Hepatocyte (in vitro differentiated cells): ENCODE measurements at regions not wholly inside any gene's neighbourhood (a gene's known extent, or its start where the extent isn't known, plus 50 kb on each side); places are given as distances from the start of the nearest gene placed in this dataset.
"Not testable (repeated sequence)": the region's sequence is repeated elsewhere in the genome, so short reads cannot be mapped to it uniquely, and the experiment has no call there.

ENCODE experiments used
- DNase-seq: peaks from one replicate; pipeline ENCODE4 v3.0.0-alpha.2; 2016; ENCODE audit warnings: low spot score
- H2AFZ ChIP-seq: fragments of 200-600 bp; sonication (generic); 2 replicates; pipeline ENCODE4 v1.6.0; 2016; ENCODE audit warnings: antibody characterized with exemption, mild to moderate bottlenecking
- H3K27ac ChIP-seq: fragments of 200-600 bp; sonication (generic); 2 replicates; pipeline ENCODE4 v1.5.1; 2016; ENCODE audit warnings: mild to moderate bottlenecking
- H3K27me3 ChIP-seq: fragments of 200-600 bp; sonication (generic); 2 replicates; pipeline ENCODE4 v1.6.1; 2016
- H3K36me3 ChIP-seq: fragments of 200-600 bp; sonication (generic); replicated peaks from 2 replicates; pipeline ENCODE4 v1.5.1; 2016; ENCODE audit warnings: low read depth; ENCODE audit not compliant: insufficient read depth
- H3K4me1 ChIP-seq: fragments of 200-600 bp; sonication (generic); 2 replicates; pipeline ENCODE4 v1.5.1; 2016; ENCODE audit warnings: mild to moderate bottlenecking, moderate library complexity; ENCODE audit not compliant: insufficient read depth
- H3K4me2 ChIP-seq: fragments of 200-600 bp; sonication (generic); 2 replicates; pipeline ENCODE4 v1.6.0; 2016
- H3K4me3 ChIP-seq: fragments of 200-600 bp; sonication (generic); 2 replicates; pipeline ENCODE4 v1.5.1; 2016; ENCODE audit warnings: mild to moderate bottlenecking
- H3K79me2 ChIP-seq: fragments of 200-600 bp; sonication (generic); 2 replicates; pipeline ENCODE4 v1.6.0; 2017; ENCODE audit warnings: mild to moderate bottlenecking
- H3K9me2 ChIP-seq: fragments of 200-600 bp; sonication (generic); replicated peaks from 2 replicates; pipeline ENCODE4 v1.6.0; 2017; ENCODE audit warnings: mild to moderate bottlenecking; ENCODE audit not compliant: insufficient read depth
- H3K9me3 ChIP-seq: fragments of 200-600 bp; sonication (generic); 2 replicates; pipeline ENCODE4 v1.5.1; 2016; ENCODE audit warnings: low read depth, mild to moderate bottlenecking
- H4K20me1 ChIP-seq: fragments of 200-600 bp; sonication (generic); 2 replicates; pipeline ENCODE4 v1.6.0; 2016; ENCODE audit warnings: mild to moderate bottlenecking; ENCODE audit not compliant: insufficient read depth, poor library complexity, severe bottlenecking
- EZH2 ChIP-seq: fragments of 200-600 bp; sonication (generic); IDR thresholded peaks from 2 replicates; pipeline ENCODE4 v1.6.1; 2016; ENCODE audit warnings: antibody characterized with exemption, mild to moderate bottlenecking, borderline replicate concordance
- EZH2phosphoT487 ChIP-seq: fragments of 200-600 bp; sonication (generic); IDR thresholded peaks from one replicate; pipeline ENCODE4 v1.6.1; 2018; ENCODE audit warnings: antibody characterized with exemption, mild to moderate bottlenecking, low read depth, moderate library complexity; ENCODE audit not compliant: unreplicated experiment, severe bottlenecking
- WGBS: methylation state at CpG from one replicate; pipeline ENCODE4 v1.1.6; 2016; ENCODE audit warnings: low lambda C conversion rate; ENCODE audit errors: missing lambda C conversion rate; 5-methylcytosine and 5-hydroxymethylcytosine counted together
- TF ChIP-seq, protein P1 (sequence below): fragments of 200-600 bp; sonication (generic); IDR thresholded peaks from 2 replicates; pipeline ENCODE4 v1.5.1; 2016; ENCODE audit warnings: antibody characterized with exemption, mild to moderate bottlenecking; ENCODE audit not compliant: poor library complexity

DNA sequence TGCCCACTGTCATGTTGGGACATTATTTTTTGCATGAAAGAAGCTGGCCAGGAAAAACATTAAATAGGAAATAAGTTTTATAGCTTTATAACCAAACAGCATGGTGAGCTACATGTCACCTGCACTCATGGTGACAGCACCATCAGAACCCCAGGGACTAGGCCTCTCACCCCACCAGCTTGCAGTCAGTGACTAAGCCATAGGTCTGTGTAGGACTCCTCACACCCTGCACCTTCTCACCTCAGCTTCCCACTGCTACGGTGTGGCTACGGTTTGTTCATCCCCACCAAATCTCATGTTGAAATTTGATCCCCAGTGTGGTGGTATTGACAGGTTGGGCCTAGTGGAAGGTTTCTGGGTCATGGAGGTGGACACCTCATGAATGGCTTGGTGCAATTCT, 161.3 kb upstream of the VIPR2 start:
- no peak overlapping the region for H2AFZ ChIP-seq
- peaks cover 9% of the 10 kb centered on the region for H3K4me1 ChIP-seq
- H3K9me2 ChIP-seq, result no peaks in the 10 kb centered on the region
- no peak overlapping the region for H3K4me3 ChIP-seq
- no peaks in the 10 kb centered on the region for H3K79me2 ChIP-seq
- H4K20me1 ChIP-seq, result no peaks in the 10 kb centered on the region
- TF ChIP-seq EZH2, result no peak
- no peak for DNase-seq
- no peaks in the 10 kb centered on the region for H3K36me3 ChIP-seq
- no peaks in the 10 kb centered on the region for H3K9me3 ChIP-seq
- no peak overlapping the region for H3K27ac ChIP-seq
- H3K27me3 ChIP-seq, result no peaks in the 10 kb centered on the region
- WGBS, result 69% methylated on average over 2 of the region's 2 CpGs
- H3K4me2 ChIP-seq, result no peak overlapping the region

DNA sequence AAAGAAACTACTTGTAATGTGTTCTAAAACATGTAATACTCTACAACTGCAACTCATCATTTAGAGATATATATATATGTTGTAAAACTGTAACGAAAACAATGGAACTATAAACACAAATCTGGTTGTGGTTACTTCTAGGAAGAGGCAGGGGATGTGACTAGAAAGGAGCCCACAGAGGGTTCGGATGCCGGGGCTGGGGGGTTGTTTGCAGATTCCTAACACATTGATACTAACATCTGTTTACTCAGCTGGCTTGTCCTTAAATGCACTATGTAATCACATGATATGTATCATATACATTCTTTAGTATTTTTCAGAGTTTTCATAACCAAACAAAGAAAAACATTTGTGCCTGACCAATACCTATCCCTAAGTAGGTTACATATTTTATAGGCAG, 160.5 kb upstream of the VIPR2 start:
- H3K4me3 ChIP-seq, H3K9me2 ChIP-seq, H3K4me1 ChIP-seq, H3K36me3 ChIP-seq, H3K9me3 ChIP-seq, H2AFZ ChIP-seq, H3K4me2 ChIP-seq, DNase-seq, H4K20me1 ChIP-seq, H3K27me3 ChIP-seq, H3K27ac ChIP-seq, H3K79me2 ChIP-seq: not testable (repeated sequence)
- 38% methylated on average over 3 of the region's 3 CpGs for WGBS

DNA sequence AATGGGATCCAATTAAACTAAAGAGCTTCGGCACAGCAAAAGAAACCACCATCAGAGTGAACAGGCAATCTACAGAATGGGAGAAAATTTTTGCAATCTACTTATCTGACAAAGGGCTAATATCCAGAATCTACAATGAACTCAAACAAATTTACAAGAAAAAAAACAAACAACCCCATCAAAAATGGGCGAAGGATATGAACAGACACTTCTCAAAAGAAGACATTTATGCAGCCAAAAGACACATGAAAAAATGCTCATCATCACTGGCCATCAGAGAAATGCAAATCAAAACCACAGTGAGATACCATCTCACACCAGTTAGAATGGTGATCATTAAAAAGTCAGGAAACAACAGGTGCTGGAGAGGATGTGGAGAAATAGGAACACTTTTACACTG, 158.8 kb upstream of the VIPR2 start:
- not testable (repeated sequence) for H3K9me2 ChIP-seq, H3K79me2 ChIP-seq, H3K4me3 ChIP-seq, H3K4me1 ChIP-seq, H3K36me3 ChIP-seq, H4K20me1 ChIP-seq, H3K9me3 ChIP-seq, H2AFZ ChIP-seq, H3K4me2 ChIP-seq, H3K27me3 ChIP-seq, H3K27ac ChIP-seq, DNase-seq
- WGBS, result 86% methylated on average over 2 of the region's 2 CpGs

DNA sequence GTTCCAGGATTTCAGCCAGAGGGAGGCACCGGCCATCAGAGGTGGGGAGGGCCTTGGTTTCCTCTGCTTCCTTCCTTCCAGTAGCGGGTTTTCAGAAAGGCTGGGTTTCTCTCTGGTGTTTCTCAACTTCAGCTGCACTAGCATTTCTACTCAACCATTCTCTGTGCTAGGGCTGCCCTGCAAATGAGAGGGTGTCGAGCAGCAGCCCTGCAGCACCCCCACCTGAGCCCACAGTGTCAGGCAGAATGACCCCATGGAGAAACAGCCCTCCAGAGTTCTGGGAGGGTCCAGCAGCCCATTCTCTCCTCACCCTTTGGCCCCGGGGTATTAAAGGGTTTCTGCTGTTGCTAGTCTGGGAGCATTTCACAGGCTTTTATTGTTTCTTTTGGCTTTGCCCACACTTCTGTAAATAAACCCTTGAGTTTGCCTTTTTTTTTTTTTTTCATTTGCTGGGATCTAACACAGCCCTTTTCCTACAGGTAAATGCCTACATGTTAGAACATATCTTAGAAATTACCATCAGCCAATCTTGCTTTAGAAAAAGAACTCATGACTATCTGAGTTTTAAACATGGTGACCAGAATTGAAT, 151.5 kb upstream of the VIPR2 start:
- H3K9me2 ChIP-seq, result no peaks in the 10 kb centered on the region
- DNase-seq, result no peak
- H3K4me3 ChIP-seq, result no peak overlapping the region
- no peaks in the 10 kb centered on the region for H3K36me3 ChIP-seq
- TF ChIP-seq EZH2phosphoT487 (no peak), EZH2 (no peak)
- TF ChIP-seq, protein P1, sequence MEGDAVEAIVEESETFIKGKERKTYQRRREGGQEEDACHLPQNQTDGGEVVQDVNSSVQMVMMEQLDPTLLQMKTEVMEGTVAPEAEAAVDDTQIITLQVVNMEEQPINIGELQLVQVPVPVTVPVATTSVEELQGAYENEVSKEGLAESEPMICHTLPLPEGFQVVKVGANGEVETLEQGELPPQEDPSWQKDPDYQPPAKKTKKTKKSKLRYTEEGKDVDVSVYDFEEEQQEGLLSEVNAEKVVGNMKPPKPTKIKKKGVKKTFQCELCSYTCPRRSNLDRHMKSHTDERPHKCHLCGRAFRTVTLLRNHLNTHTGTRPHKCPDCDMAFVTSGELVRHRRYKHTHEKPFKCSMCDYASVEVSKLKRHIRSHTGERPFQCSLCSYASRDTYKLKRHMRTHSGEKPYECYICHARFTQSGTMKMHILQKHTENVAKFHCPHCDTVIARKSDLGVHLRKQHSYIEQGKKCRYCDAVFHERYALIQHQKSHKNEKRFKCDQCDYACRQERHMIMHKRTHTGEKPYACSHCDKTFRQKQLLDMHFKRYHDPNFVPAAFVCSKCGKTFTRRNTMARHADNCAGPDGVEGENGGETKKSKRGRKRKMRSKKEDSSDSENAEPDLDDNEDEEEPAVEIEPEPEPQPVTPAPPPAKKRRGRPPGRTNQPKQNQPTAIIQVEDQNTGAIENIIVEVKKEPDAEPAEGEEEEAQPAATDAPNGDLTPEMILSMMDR, result no peak
- no peaks in the 10 kb centered on the region for H3K27me3 ChIP-seq
- H3K4me1 ChIP-seq, result no peaks in the 10 kb centered on the region
- no peak overlapping the region for H3K4me2 ChIP-seq
- 47% methylated on average over 4 of the region's 4 CpGs for WGBS
- H2AFZ ChIP-seq, result no peak overlapping the region
- H3K27ac ChIP-seq, result no peak overlapping the region
- no peaks in the 10 kb centered on the region for H4K20me1 ChIP-seq
- no peaks in the 10 kb centered on the region for H3K79me2 ChIP-seq
- no peaks in the 10 kb centered on the region for H3K9me3 ChIP-seq

DNA sequence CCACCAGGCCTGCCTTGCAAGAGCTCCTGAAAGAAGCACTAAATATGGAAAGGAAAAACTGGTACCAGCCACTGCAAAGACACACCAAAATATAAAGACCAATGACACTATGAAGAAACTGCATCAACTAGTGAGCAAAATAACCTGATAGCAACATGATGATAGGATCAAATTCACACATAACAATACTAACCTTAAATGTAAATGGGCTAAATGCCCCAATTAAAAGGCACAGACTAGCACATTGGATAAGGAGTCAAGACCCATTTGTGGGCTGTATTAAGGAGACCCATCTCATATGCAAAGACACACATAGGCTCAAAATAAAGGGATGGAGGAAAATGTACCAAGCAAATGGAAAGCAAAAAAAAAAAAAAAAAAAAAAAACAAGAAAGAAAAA, 141.8 kb upstream of the VIPR2 start:
- not testable (repeated sequence) for H3K4me2 ChIP-seq, H3K79me2 ChIP-seq, H3K36me3 ChIP-seq, H3K27me3 ChIP-seq, H4K20me1 ChIP-seq, H3K27ac ChIP-seq, H3K9me3 ChIP-seq, DNase-seq, H3K4me3 ChIP-seq, H2AFZ ChIP-seq, H3K9me2 ChIP-seq, H3K4me1 ChIP-seq

DNA sequence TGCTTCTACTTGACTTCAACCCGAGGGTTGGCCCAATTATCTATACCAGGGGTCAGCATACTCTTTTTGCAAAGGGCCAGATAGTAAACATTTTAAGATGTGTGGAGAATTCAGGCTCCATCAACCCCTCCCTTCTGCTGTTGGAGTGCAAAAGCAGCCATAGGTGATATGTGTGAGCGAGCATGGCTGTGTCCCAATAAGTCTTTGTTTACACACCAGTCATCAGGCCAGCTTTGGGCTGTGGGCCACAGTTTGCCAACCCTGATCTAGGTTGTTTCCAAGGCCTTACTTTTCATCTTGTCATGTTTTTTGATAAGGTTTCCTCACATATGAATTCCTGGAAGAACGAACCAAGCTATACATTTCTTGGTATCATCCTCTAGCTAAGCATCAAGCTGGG, 136.9 kb upstream of the VIPR2 start:
- no peak for DNase-seq
- no peaks in the 10 kb centered on the region for H3K36me3 ChIP-seq
- H3K9me2 ChIP-seq, result no peaks in the 10 kb centered on the region
- no peaks in the 10 kb centered on the region for H4K20me1 ChIP-seq
- H3K27me3 ChIP-seq, result no peaks in the 10 kb centered on the region
- no peaks in the 10 kb centered on the region for H3K79me2 ChIP-seq
- H3K4me2 ChIP-seq, result no peak overlapping the region
- WGBS, result 67% methylated on average over 3 of the region's 3 CpGs
- no peaks in the 10 kb centered on the region for H3K4me1 ChIP-seq
- no peak overlapping the region for H3K27ac ChIP-seq
- H2AFZ ChIP-seq, result no peak overlapping the region
- no peaks in the 10 kb centered on the region for H3K9me3 ChIP-seq
- no peak overlapping the region for H3K4me3 ChIP-seq
- TF ChIP-seq EZH2phosphoT487, result no peak
- TF ChIP-seq, protein P1, result no peak
- no peak for TF ChIP-seq EZH2
